T-cell (primary cell): ENCODE measurements at regions not wholly inside any gene's neighbourhood (a gene's known extent, or its start where the extent isn't known, plus 50 kb on each side); places are given as distances from the start of the nearest gene placed in this dataset.

Experiments used
- ATAC-seq, 4 experiments: fragments of 200-7000 bp in 3 of 4; fragments of 150-1000 bp in 1 of 4; cut with Tn5 transposase; replicated peaks in 1 of 4; 1 replicate in 3 of 4; 2 replicates in 1 of 4; pipeline ENCODE4 v1.10.0; 2021; ENCODE audit warnings: moderate library complexity in 3 of 4, mild to moderate bottlenecking in 2 of 4, moderate number of reproducible peaks in 1 of 4
- CTCF ChIA-PET, 2 donors: fragments of 300-600 bp; sonication (Branson Sonifier 250); formaldehyde crosslinking; loops; one replicate each; lab custom pipeline; 2022; ENCODE audit warnings: antibody characterized with exemption in 2 of 2; lab: Charles Lee
- POLR2A ChIA-PET, 2 donors: fragments of 300-600 bp; sonication (Branson Sonifier 250); formaldehyde crosslinking; loops; one replicate each; lab custom pipeline; 2022; ENCODE audit warnings: antibody characterized with exemption in 2 of 2; lab: Charles Lee
- DNase-seq, 35 experiments: peaks; one replicate each; pipeline versions ENCODE4 v3.0.0 to v3.0.0-alpha.2; 2013 to 2023
- H3K27ac ChIP-seq: one replicate; pipeline ENCODE4 v1.5.1; 2013; ENCODE audit warnings: low read length
- H3K27me3 ChIP-seq, 2 experiments: replicated peaks in 1 of 2; 1 replicate in 1 of 2; 2 replicates in 1 of 2; pipeline versions ENCODE4 v1.6.1 to v1.7.0; 2013; ENCODE audit warnings: low read length in 1 of 2, mixed read lengths in 1 of 2; ENCODE audit not compliant: control insufficient read depth in 2 of 2, insufficient read depth in 2 of 2; ENCODE audit errors: extremely low read depth in 1 of 2
- H3K36me3 ChIP-seq, 2 donors: 1 replicate in 1 of 2; 2 replicates in 1 of 2; pipeline versions ENCODE4 v1.6.1 to v1.7.0; 2013; ENCODE audit warnings: low read length in 1 of 2; ENCODE audit not compliant: control insufficient read depth in 2 of 2, insufficient read depth in 1 of 2; ENCODE audit errors: extremely low read depth in 1 of 2
- H3K4me1 ChIP-seq, 2 experiments: 1 replicate in 1 of 2; 2 replicates in 1 of 2; pipeline versions ENCODE4 v1.6.1 to v1.7.0; 2013; ENCODE audit warnings: low read length in 2 of 2, mixed read lengths in 1 of 2; ENCODE audit not compliant: insufficient read depth in 2 of 2, control insufficient read depth in 1 of 2; ENCODE audit errors: extremely low read depth in 1 of 2
- H3K4me3 ChIP-seq, 2 donors: 1 replicate in 1 of 2; 2 replicates in 1 of 2; pipeline versions ENCODE4 v1.5.1 to v1.7.0; 2013; ENCODE audit warnings: mild to moderate bottlenecking in 2 of 2, low read length in 1 of 2, moderate library complexity in 1 of 2; ENCODE audit not compliant: control insufficient read depth in 1 of 2; ENCODE audit errors: extremely low read depth in 1 of 2
- H3K9me3 ChIP-seq: 2 replicates; pipeline ENCODE4 v1.7.0; 2013
- H3K27ac Mint-ChIP-seq, 2 donors: one replicate each; pipeline ENCODE4 v1.8.0; 2020 to 2021; ENCODE audit warnings: mild to moderate bottlenecking in 2 of 2, mixed read lengths in 2 of 2
- H3K27me3 Mint-ChIP-seq, 2 donors: one replicate each; pipeline ENCODE4 v1.8.0; 2021 to 2022; ENCODE audit warnings: mixed read lengths in 2 of 2
- H3K36me3 Mint-ChIP-seq: one replicate; pipeline ENCODE4 v1.8.0; 2021; ENCODE audit warnings: mixed read lengths
- H3K4me1 Mint-ChIP-seq, 3 donors: one replicate each; pipeline ENCODE4 v1.8.0; 2020 to 2022; ENCODE audit warnings: mixed read lengths in 3 of 3, mild to moderate bottlenecking in 1 of 3
- H3K4me3 Mint-ChIP-seq, 3 donors: one replicate each; pipeline ENCODE4 v1.8.0; 2020 to 2022; ENCODE audit warnings: mild to moderate bottlenecking in 3 of 3, mixed read lengths in 3 of 3, moderate library complexity in 3 of 3
- H3K9me3 Mint-ChIP-seq, 3 donors: one replicate each; pipeline ENCODE4 v1.8.0; 2020 to 2022; ENCODE audit warnings: mixed read lengths in 3 of 3
- WGBS: methylation state at CpG from one replicate; pipeline ENCODE4 v1.1.5; 2013; ENCODE audit warnings: missing lambda C conversion rate; ENCODE audit not compliant: insufficient coverage; 5-methylcytosine and 5-hydroxymethylcytosine counted together

DNA sequence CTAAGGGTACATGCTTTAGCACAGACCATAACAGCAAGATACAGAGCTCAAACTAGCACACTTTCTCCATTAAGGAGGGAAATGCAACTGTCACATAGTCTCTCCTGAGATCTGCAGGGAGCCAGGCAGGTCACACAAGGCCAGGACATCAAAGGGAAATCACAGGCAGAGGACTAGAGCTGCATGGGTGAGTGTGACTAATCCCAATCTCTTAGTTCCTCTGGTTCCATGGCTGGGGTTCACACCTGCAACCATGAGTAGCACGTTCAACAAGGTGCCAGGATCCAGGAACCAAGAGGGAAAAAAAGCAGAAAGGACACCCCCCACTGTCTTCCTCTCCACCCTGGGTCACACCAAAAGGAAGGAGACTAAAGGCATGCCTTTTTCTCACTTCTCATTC lies 296.5 kb upstream of the STEAP1 start:
- Histone ChIP-seq H3K4me1 (no peaks in the 10 kb centered on the region), H3K27ac (no peak overlapping the region), H3K36me3 (no peaks in the 10 kb centered on the region), H3K27me3 (no peaks in the 10 kb centered on the region), H3K9me3 (no peaks in the 10 kb centered on the region), H3K4me3 (no peak overlapping the region)
- Mint-ChIP-seq H3K4me3 (no peak overlapping the region), H3K36me3 (no peaks in the 10 kb centered on the region), H3K27me3 (no peaks in the 10 kb centered on the region), H3K27ac (no peak overlapping the region), H3K9me3 (peaks cover 4 to 10% (median 4%) of the 10 kb centered on the region in 3 donors), H3K4me1 (no peaks in the 10 kb centered on the region)
- 60% methylated on average over 1 of the region's 1 CpG for WGBS
- POLR2A ChIA-PET: no interaction called here
- CTCF ChIA-PET: no interaction called here
- DNase-seq: no peak
- no peak for ATAC-seq

DNA sequence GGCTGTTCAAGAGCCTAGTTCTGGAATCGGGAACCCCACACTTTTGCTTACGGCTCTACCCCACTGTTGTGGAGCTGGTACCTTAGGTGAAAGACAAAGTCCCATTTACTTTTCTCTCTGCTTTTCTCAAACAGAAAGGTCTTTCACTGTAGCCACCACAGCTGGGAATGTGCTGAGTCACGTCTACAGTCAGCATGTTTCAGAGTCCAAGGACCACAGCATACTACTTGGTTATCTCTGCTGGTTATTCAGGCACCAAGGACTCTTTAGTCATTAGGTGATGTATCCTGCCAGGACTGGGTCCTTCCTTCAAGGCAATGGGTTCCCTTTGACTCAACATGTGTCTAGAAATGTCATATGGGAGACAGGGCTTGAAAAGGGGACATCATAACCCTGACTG lies 266.8 kb upstream of the STEAP1 start:
- no peaks in the 10 kb centered on the region for H3K36me3 ChIP-seq
- no peak overlapping the region for H3K27ac Mint-ChIP-seq
- H3K36me3 Mint-ChIP-seq: no peaks in the 10 kb centered on the region
- H3K4me3 ChIP-seq: no peak overlapping the region
- no peaks in the 10 kb centered on the region for H3K4me1 ChIP-seq
- no peaks in the 10 kb centered on the region for H3K27me3 ChIP-seq
- 74% methylated on average over 3 of the region's 3 CpGs for WGBS
- no peaks in the 10 kb centered on the region for H3K9me3 ChIP-seq
- H3K27ac ChIP-seq: no peak overlapping the region
- peaks cover 5 to 14% (median 7%) of the 10 kb centered on the region in 3 donors for H3K9me3 Mint-ChIP-seq
- ChIA-PET CTCF (no interaction called here), POLR2A (no interaction called here)
- no peak for DNase-seq
- H3K4me3 Mint-ChIP-seq: no peak overlapping the region
- H3K4me1 Mint-ChIP-seq: no peaks in the 10 kb centered on the region
- H3K27me3 Mint-ChIP-seq: no peaks in the 10 kb centered on the region
- no peak for ATAC-seq

DNA sequence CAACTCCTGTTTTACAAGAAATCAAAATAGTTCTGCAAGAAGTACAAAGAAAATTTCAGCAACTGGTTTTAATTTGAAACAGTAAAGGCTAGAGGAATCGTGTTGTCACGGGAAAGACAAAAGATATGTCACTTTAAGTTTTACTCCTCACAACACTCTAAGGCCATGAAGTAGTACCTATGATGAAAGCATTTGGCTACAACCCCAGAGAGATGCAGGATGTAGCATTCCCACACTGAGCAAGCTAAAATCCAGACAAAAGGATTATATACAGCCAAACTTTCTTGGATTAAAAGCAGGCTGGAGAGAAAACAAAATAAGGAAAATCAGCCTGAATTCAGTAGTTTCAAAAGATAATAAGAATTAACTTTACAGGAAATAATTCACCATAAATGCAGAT lies 245.5 kb upstream of the STEAP1 start:
- no peak overlapping the region for H3K4me3 Mint-ChIP-seq
- H3K27ac Mint-ChIP-seq: no peak overlapping the region
- Histone ChIP-seq H3K27me3 (no peaks in the 10 kb centered on the region), H3K36me3 (no peaks in the 10 kb centered on the region), H3K27ac (no peak overlapping the region), H3K4me1 (no peaks in the 10 kb centered on the region), H3K4me3 (no peak overlapping the region), H3K9me3 (no peaks in the 10 kb centered on the region)
- POLR2A ChIA-PET: no interaction called here
- no peaks in the 10 kb centered on the region for H3K4me1 Mint-ChIP-seq
- CTCF ChIA-PET: no interaction called here
- WGBS: no CpG with 5 or more reads among the region's 2 CpGs
- no peaks in the 10 kb centered on the region for H3K36me3 Mint-ChIP-seq
- no peak for ATAC-seq
- H3K9me3 Mint-ChIP-seq: peaks cover 0 to 2% (median 0%) of the 10 kb centered on the region in 3 donors
- no peak for DNase-seq
- H3K27me3 Mint-ChIP-seq: no peaks in the 10 kb centered on the region

DNA sequence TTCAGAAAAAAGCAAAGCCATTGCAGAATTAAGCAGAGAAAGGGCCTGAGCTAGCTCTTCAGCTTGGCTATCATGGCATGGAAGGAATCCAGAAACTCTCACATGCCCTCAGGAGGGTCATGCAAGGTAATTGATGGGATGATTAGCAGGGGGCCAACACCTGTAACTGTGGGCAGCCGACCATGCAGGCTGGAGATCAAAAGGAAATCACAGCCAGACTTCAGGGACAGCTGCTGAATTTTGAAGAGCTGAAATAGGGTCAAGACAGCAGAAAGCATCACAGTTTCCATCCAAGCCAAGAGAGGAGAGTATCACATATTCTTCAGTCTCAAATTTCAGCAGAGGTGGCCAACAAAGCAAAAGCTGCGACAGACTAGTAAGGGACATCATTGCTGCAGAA lies 239.6 kb upstream of the STEAP1 start:
- Histone ChIP-seq H3K27ac (no peak overlapping the region), H3K36me3 (no peaks in the 10 kb centered on the region), H3K4me3 (no peak overlapping the region), H3K4me1 (no peaks in the 10 kb centered on the region), H3K9me3 (no peaks in the 10 kb centered on the region), H3K27me3 (no peaks in the 10 kb centered on the region)
- no peaks in the 10 kb centered on the region for H3K36me3 Mint-ChIP-seq
- 60% methylated on average over 1 of the region's 2 CpGs for WGBS
- no peak overlapping the region for H3K4me3 Mint-ChIP-seq
- H3K27me3 Mint-ChIP-seq: no peaks in the 10 kb centered on the region
- H3K27ac Mint-ChIP-seq: no peak overlapping the region
- DNase-seq: no peak
- H3K4me1 Mint-ChIP-seq: no peaks in the 10 kb centered on the region
- no peak for ATAC-seq
- CTCF ChIA-PET: no interaction called here
- peaks cover 0 to 7% (median 0%) of the 10 kb centered on the region in 3 donors for H3K9me3 Mint-ChIP-seq
- POLR2A ChIA-PET: no interaction called here

DNA sequence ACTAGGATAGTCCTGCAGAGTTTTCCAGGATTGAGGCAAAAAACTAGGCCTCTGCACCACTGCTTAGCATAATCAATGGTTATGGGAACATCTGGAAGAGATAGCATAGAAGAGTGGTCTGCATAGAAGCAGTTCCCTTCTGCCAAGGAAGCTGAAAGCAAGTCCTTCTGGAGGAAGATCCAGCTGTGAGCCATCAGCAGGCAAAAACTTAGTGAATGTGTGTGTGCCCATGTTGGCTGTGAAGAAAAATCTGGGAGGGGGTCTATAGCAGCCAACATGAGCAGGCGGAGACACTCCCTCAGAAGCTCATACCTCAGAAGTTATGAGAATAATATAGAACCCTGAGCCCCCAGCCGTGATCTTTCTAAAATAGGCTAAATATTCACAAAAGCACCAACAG lies 228.1 kb upstream of the STEAP1 start:
- ATAC-seq: no peak
- Mint-ChIP-seq H3K4me1 (no peaks in the 10 kb centered on the region), H3K36me3 (no peaks in the 10 kb centered on the region), H3K27ac (no peak overlapping the region), H3K4me3 (no peak overlapping the region), H3K9me3 (peaks cover 0 to 9% (median 0%) of the 10 kb centered on the region in 3 donors), H3K27me3 (no peaks in the 10 kb centered on the region)
- Histone ChIP-seq H3K4me3 (no peak overlapping the region), H3K9me3 (no peaks in the 10 kb centered on the region), H3K27ac (no peak overlapping the region), H3K36me3 (no peaks in the 10 kb centered on the region), H3K4me1 (no peaks in the 10 kb centered on the region), H3K27me3 (no peaks in the 10 kb centered on the region)
- DNase-seq: no peak
- POLR2A ChIA-PET: no interaction called here
- CTCF ChIA-PET: no interaction called here
- no CpG with 5 or more reads among the region's 2 CpGs for WGBS

DNA sequence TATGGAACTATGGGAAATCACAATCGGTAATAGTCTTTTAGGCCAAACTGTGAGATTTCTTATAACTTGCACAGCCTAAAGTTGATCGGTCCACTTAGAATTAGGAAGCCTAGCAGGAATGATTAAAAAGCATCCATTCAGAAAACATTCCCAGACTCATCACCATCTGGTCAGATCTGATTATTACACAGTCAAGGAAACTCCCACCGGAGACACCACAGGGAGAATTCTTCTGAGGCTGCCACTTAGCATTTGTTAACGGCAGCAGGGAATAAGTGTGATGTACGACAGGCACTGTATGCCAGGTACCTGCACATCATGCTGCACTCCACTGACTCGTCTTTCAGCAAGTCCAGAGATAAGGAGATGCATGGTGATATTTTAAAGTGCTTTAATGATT lies 227.6 kb upstream of the STEAP1 start:
- Mint-ChIP-seq H3K27ac (no peak overlapping the region), H3K4me3 (no peak overlapping the region), H3K27me3 (no peaks in the 10 kb centered on the region), H3K36me3 (no peaks in the 10 kb centered on the region), H3K4me1 (no peaks in the 10 kb centered on the region), H3K9me3 (peaks cover 0 to 9% (median 0%) of the 10 kb centered on the region in 3 donors)
- Histone ChIP-seq H3K27ac (no peak overlapping the region), H3K4me3 (no peak overlapping the region), H3K36me3 (no peaks in the 10 kb centered on the region), H3K27me3 (no peaks in the 10 kb centered on the region), H3K4me1 (no peaks in the 10 kb centered on the region), H3K9me3 (no peaks in the 10 kb centered on the region)
- no peak for DNase-seq
- ChIA-PET POLR2A (no interaction called here), CTCF (no interaction called here)
- ATAC-seq: no peak
- WGBS: 96% methylated on average over 2 of the region's 6 CpGs

DNA sequence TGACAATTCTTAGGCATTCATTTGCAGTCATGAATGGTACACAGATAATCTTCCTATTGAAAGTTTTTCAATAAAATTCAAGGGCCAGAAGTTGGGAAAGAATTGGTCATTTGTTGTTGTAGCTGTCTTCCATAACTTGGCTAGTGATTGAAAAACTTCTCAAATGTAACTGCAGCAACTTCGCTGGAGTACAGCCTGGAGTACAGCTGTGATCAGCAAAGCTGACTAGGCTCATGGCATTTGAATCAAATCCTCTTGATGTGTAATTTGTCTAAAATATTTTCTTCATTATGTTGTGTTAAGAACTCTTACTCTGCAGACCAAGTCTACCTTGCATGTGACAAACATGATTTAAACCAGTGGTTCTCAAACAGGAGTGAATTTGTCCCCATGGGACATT lies 226.5 kb upstream of the STEAP1 start:
- no CpG with 5 or more reads among the region's 1 CpG for WGBS
- Mint-ChIP-seq H3K4me1 (no peaks in the 10 kb centered on the region), H3K4me3 (no peak overlapping the region)

More for the DNA sequence above, 226.5 kb upstream of the STEAP1 start:
- Histone ChIP-seq H3K36me3 (no peaks in the 10 kb centered on the region), H3K9me3 (no peaks in the 10 kb centered on the region), H3K27ac (no peak overlapping the region), H3K4me1 (no peaks in the 10 kb centered on the region), H3K4me3 (no peak overlapping the region), H3K27me3 (no peaks in the 10 kb centered on the region)
- no peaks in the 10 kb centered on the region for H3K36me3 Mint-ChIP-seq
- H3K9me3 Mint-ChIP-seq: peaks cover 0 to 9% (median 0%) of the 10 kb centered on the region in 3 donors
- ATAC-seq: no peak
- ChIA-PET CTCF (no interaction called here), POLR2A (no interaction called here)
- no peak for DNase-seq
- no peaks in the 10 kb centered on the region for H3K27me3 Mint-ChIP-seq
- H3K27ac Mint-ChIP-seq: no peak overlapping the region
